ENCODE measurements at regions not wholly inside any gene's neighbourhood (a gene's known extent, or its start where the extent isn't known, plus 50 kb on each side); places are given as distances from the start of the nearest gene placed in this dataset.

GRCh38 chr2:161095314-161095713, 64.9 kb upstream of the TANK start:
- ATAC-seq (no peak), DNase-seq (ENCODE audit: low read depth, low spot score) (no peak)
- Histone ChIP-seq H3K36me3 (ENCODE audit: control insufficient read depth, insufficient read depth, low read length) (no peaks in the 10 kb centered on the region), H3K4me3 (ENCODE audit: low read depth in 2 of 2, low read length in 2 of 2) (no peak overlapping the region), H3K27me3 (ENCODE audit: control insufficient read depth, insufficient read depth, low read length) (no peaks in the 10 kb centered on the region), H3K27ac (ENCODE audit: low read length) (no peak overlapping the region), H3K9me3 (ENCODE audit: control insufficient read depth, insufficient read depth, low read depth, low read length) (no peaks in the 10 kb centered on the region), H3K4me1 (ENCODE audit: control insufficient read depth, insufficient read depth, low read length) (no peaks in the 10 kb centered on the region)
- intact Hi-C loops (cut with micrococcal nuclease; ENCODE audit: unreplicated experiment), result no loop called here
- ChIA-PET CTCF (interaction anchor here (0.6 kb wide), 1 partner anchor 666 kb away, joined by 3 read pairs; no protein-coding TSS in a partner anchor), POLR2A (no interaction called here)
- in situ Hi-C loops (cut with HindIII; ENCODE audit: low pct_unique_long_range_greater_than_20kb, low sequenced_read_pairs), result no loop called here
- no TSS peak for BruUV-seq (replicated peaks)
- TF ChIP-seq CTCF (IDR thresholded peaks at IDR 0.05), result no peak
- no peak for TF ChIP-seq REST (IDR thresholded peaks at IDR 0.05; ENCODE audit: insufficient read depth in 1 of 2, low read depth in 2 of 2, low read length in 1 of 2)
- no peak for TF ChIP-seq TCF7L2 (IDR thresholded peaks at IDR 0.05; ENCODE audit: low read depth, low read length)

GRCh38 chr2:161096336-161096735, 63.9 kb upstream of the TANK start:
- ATAC-seq (no peak), DNase-seq (ENCODE audit: low read depth, low spot score) (no peak)
- no TSS peak for BruUV-seq (replicated peaks)
- H3K27me3 ChIP-seq (ENCODE audit: control insufficient read depth, insufficient read depth, low read length), result no peaks in the 10 kb centered on the region
- TF ChIP-seq CTCF (IDR thresholded peaks at IDR 0.05), result no peak
- TF ChIP-seq SIN3A (IDR thresholded peaks at IDR 0.05; ENCODE audit: borderline replicate concordance, insufficient read depth, low read depth, low read length), result no peak
- no peak for TF ChIP-seq POLR2AphosphoS5 (IDR thresholded peaks at IDR 0.05; ENCODE audit: low read depth, low read length)
- no peak for TF ChIP-seq TCF7L2 (IDR thresholded peaks at IDR 0.05; ENCODE audit: low read depth, low read length)
- TF ChIP-seq REST (IDR thresholded peaks at IDR 0.05; ENCODE audit: insufficient read depth in 1 of 2, low read depth in 2 of 2, low read length in 1 of 2), result no peak
- H3K4me1 ChIP-seq (ENCODE audit: control insufficient read depth, insufficient read depth, low read length), result 0 out of 2 replicates have a peak, but pooled peaks cover 3% of the 10 kb centered on the region
- H3K36me3 ChIP-seq (ENCODE audit: control insufficient read depth, insufficient read depth, low read length), result no peaks in the 10 kb centered on the region
- in situ Hi-C loops (cut with HindIII; ENCODE audit: low pct_unique_long_range_greater_than_20kb, low sequenced_read_pairs) (no loop called here), intact Hi-C loops (cut with micrococcal nuclease; ENCODE audit: unreplicated experiment) (no loop called here)
- ChIA-PET POLR2A (no interaction called here), CTCF (no interaction called here)
- H3K27ac ChIP-seq (ENCODE audit: low read length), result no peak overlapping the region
- no peak overlapping the region for H3K4me3 ChIP-seq (ENCODE audit: low read depth in 2 of 2, low read length in 2 of 2)
- no peaks in the 10 kb centered on the region for H3K9me3 ChIP-seq (ENCODE audit: control insufficient read depth, insufficient read depth, low read depth, low read length)

Data from Panc1 (cell line).